ENCODE measurements at regions not wholly inside any gene's neighbourhood (a gene's known extent, or its start where the extent isn't known, plus 50 kb on each side); places are given as distances from the start of the nearest gene placed in this dataset.
"Not testable (repeated sequence)": the region's sequence is repeated elsewhere in the genome, so short reads cannot be mapped to it uniquely, and the experiment has no call there.

DNA sequence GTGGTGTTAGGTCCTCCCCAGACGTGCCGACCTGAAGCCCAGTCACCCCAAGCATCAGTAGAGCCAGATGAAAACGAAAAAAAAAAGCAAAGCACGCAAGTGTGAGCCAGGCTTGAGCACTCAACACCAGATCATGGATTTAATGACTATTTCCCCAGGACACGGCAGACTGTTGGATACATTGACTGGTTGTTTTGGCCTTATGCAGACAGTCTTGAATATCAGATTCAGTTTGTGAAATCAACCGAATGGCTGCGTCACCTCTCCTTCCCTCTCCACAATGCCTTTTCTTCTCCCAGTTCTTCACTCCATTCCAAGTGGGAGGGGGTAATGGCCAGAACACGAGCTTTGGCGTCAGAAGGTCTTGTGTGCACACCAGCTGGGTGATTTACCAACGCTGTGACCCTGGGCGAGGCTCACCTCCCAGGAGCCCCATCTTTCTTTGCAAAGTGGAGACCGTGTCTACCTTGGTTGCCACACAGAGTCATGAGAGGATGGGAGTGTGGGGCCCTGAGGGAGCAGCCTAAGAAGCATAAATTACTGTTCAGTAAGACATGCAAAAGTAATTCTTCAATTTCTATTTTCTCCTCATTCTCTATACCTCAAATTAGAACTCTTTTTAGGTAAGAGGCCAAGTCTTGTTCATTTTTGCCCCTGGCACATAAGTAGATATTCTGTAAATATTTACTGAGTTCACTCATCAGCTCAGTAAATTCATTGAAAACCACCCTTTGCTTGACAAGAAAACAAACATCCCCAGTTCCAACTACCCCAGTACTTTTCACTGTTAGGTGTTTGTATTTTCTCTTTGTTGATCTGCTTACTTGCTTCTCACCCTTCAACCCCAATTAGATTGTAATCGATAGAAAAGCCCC is 181.1 kb upstream of the COPS8 start:
- CTCF ChIA-PET, result no interaction called here

DNA sequence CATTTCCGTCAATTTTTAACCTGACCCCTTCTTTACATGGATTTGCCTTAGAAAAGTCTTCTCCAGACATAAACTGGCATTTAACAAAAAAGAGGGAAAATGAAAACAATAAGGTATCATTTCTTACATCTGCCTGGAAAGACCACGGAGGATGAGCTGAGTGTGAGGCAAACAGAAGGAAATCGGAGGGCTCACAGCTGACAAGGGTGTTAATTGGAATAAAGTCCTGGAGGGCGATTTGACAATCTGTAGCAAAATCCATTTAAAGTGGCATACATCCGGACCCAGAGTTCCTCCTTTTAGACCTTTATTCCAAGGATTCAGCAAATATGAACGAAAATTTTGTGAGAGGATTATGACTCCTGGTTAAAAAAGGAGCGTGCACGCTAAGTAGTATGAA is 179.7 kb upstream of the COPS8 start:
- CTCF ChIA-PET, result no interaction called here
- POLR2A ChIA-PET, result no interaction called here

More for the DNA sequence above, 181.1 kb upstream of the COPS8 start:
- POLR2A ChIA-PET, result no interaction called here

DNA sequence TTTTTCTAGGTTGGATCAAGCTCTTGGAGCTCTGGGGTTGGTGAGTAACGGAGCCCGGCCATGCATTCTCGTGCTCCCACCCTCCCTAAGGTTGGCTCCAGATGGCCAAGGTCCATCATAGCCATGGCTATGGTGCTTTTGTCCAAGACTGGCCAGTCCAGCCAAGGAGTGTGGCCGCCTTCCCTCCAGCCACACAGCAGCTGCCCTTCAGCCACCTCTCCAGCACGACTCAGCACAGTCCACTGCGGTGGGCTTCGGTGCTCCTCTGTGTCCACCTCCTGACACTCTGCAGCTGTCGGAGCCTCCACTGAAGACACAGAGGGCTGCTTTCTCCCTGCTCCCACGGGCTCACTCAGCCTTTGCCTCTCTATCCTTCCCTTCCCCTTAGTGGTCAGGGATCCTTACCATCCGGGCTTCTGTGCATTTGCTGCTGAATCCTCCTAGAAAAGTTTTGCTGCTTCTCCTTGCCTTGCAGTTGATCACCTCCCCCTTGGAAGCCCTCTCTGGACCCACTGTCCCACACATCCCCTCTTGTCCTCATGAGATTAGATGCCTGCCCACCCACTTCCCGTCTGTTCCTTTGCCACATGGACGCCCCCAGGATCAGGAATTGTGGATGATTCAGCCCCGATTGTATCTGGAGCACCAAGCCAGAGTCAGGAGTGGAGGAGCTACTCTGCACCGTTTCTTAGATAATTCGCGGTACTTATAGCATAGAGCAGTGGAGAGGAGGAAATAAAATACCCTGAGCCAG is 177.1 kb upstream of the COPS8 start:
- ChIA-PET POLR2A (no interaction called here), CTCF (no interaction called here)

DNA sequence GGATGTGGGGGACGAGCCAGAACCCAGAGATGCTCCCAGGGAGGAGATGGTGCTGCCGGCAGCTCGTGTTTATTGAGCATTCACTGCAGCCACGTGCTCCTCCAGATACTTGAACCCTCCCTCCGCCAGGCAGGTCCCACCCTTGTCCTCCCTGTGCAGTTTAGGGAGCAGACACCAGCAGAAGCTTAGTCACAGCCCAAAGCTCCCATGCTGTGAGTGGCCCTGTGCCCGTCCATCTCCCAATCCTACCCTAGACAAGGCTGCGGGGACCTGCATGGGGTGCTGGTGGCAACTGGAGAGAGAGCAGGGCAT is 176.5 kb upstream of the COPS8 start:
- ChIA-PET CTCF (no interaction called here), POLR2A (no interaction called here)

DNA sequence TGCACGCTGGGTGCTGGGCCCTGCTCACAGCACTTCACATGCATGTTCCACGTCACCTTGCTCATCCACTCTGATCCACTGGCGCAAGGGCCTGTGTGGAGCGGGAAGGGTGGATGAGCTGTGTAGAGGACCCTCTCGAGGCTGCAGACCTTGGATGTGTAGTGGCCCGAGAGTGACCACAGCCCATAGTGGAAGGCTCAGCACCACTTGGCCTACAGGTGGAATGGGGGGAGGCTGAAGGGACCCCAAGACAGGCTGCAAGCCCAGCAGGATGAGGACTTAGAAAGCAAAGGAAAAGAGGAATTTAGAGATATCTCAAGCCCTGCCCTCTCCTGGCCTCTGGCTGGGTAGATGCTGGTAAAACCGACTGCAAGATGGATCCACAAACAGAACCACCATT is 175.9 kb upstream of the COPS8 start:
- ChIA-PET POLR2A (no interaction called here), CTCF (no interaction called here)

DNA sequence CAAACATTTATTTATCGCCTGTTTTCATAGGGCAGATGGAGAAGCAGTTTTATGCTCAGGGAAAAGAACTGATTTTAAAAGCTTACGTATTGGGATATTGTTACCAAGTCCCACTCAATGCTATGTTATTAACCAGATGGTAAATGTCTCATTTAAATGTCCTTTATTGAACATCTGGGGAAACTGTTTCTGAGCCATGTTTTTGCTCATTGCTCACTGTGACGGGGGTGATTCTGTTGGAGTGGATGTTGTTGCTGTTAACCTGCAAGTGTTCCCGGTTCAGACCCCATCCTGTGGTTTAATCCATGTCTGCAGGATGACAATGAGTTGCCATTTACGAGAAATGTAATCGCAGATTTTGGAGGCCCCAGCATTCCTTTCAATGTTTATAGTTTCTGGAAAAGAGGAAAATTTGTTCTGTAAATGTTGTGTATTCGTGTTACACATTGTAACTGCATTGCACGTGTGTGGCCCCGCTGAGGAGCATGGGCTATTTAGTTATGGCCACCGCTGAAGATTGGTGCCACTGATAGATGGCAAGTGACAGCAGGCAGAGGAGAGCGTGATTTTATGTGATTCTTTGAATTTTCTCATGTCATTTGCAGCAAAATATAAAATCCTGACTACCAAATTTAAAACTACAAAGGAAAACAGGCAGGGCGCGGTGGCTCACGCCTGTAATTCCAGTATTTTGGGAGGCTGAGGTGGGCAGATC is 174.8 kb upstream of the COPS8 start:
- POLR2A ChIA-PET, result no interaction called here
- CTCF ChIA-PET, result no interaction called here

DNA sequence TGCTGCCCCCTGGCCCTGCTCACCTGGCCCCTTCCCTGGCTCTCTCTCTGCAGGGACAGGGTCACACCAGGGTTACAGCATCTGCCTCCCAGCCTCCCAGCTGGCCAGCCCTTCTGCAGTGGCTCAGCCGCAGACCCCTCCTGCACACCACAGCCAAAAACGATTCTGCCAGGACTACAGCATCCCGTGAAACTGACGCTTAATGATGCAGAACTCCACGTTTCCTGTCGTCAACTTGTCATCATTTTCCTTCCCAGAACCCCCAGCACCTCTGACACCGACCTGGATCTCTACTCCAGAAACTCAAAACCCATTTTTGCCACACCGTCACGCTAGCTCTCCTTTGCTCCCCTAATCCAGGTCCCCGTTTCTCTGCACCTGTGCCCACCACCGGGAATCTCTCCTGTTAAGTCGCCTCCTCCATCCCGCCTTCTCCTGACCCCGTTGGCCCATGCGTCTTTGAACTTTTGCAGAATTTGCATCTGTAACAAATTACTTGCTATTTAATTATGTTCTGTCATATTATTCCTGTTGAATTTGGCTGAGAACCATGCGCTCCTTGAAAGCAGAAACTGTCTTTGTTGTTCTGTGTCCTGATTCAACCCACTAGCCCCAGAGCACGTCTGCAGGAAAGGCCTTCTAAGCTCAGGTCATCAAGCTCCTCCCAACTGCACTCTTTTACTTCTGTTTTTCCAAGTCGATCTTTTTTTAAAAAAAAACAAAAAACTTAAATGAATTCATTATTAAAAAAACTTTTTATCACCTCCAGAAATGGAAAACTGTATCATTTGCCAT is 173.2 kb upstream of the COPS8 start:
- ChIA-PET POLR2A (no interaction called here), CTCF (no interaction called here)

DNA sequence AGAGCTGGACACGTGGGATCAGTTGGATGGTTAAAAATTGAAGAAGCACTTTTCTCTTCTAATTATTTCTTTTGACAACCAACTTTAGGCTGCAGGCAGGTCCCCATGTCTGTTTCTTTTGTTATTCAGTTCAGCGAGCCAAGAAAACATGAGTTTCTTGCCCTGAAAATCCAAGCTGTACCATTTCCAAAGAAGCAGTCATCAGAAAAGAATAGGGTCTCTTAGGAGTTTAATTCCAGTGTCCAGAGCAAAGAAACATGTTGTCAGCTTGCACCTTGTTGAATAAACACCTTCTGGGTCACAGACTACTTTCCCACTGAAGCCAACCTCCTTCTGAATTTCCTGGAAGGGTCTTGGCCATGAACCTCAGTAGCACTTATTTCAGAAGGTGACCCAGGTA is 170.5 kb upstream of the COPS8 start:
- ChIA-PET CTCF (no interaction called here), POLR2A (no interaction called here)

DNA sequence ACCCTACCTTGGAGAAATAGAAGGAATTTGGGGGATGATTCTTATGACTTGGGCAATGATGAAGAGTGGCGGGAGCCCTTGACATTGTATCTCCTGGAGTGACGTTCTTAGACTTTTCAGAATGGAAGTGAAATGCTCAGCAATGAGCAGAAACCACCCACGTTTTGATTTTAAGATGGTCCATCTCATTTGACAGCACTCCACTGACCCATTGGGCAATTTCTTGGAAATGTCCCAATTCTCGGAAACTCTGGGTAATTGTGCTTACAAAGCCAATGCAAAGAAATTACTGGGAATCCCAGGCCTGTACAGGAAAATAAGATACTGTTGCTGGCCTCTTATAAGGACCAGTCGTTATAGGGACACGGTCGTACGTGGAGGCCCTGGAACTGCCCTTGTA is 170.0 kb upstream of the COPS8 start:
- ChIA-PET POLR2A (no interaction called here), CTCF (no interaction called here)

DNA sequence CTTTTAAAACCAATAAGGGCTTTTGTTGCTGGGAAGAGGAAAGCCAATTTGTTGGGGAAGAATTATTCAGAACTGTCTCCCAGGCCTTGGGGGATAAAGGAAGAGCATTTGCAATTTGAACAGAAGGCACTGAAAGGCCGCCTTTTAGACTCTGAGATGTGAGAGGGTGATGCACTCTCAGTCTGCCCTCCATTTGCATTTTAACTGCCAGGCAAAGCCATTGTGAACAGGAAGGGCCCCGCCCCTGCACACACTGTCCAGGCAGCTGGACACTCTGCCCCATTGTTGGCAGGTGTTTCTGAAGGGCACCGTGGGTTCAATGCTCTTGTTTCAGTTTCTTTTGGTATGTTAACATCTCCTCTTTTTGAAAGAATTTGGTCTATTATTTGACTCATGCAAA is 169.5 kb upstream of the COPS8 start:
- CTCF ChIA-PET, result no interaction called here
- POLR2A ChIA-PET, result no interaction called here

DNA sequence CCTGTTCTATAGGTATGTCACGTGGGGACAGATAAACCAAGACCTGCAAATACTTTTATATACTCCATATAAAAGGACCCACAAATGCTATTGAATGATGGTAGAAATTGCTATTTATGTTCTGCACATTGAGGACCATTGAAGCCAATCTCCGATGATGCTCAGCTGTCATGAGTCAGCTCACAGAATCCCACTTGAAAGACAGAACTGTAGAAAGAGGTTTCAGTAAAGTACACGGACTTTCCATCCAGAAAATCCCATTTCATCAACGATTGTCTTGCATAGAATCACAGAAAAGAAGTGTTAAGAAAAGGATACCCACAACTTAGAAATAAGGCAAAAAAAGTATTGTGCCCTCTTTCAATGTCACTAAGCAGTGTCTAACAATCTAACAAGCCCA is 169.0 kb upstream of the COPS8 start:
- POLR2A ChIA-PET, result no interaction called here
- CTCF ChIA-PET, result no interaction called here

DNA sequence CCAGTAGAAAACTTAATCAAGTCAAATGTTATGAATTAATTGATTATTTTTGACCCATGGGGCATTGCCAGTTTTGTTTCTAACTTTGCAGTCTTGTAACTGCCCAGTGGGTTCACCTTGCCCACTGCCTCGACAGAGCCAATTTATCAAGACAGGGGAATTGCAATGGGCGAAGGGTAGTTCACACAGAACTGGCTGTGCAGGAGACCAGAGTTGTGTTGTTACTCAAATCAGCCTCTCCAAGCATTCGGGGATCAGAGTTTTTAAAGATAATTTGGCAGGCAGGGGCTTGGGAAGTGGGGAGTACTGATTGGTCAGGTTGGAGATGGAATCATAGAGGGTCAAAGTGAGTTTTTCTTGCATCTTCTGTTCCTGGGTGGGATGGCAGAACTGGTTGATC is 168.5 kb upstream of the COPS8 start:
- ChIA-PET CTCF (no interaction called here), POLR2A (no interaction called here)

DNA sequence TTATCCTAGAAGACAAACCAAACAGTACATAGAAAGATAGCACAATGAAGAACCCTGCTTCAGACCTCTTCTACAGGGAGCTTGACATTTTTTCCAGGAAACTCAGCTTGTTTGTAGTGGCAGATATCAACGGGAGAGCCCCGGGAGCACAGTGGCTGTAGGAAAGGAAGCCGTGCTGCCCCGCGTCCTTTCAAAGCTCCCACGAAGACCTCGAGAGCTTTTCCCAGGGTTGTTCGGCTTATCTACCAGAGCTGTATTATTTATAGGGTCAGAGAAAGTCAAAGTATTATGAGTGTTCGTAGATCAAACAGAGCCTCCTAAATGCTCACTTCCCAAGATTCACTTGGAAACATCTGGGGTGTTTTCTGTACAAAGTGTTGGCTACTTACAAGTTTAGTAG is 167.1 kb upstream of the COPS8 start:
- ChIA-PET CTCF (no interaction called here), POLR2A (no interaction called here)

DNA sequence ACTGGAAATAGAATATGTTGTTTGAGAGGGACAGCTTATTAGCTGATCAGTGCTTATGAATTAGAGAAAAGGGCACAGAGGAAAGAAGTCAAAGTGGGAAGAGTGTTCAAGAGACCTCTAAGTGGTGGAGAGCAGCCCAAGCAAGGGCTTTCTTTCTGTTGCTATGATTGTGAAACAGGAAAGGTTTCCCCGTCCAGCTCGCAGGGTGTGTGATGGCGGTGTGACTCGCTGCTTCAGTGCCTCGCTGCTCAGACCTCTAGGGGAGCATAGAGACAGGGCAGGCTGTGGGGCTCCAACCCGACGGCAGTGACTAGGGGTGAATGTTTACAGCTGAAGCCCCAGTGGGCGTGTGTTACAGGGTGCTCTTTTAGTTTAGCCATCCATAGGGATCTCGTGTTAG is 166.5 kb upstream of the COPS8 start:
- CTCF ChIA-PET, result no interaction called here
- POLR2A ChIA-PET, result no interaction called here

DNA sequence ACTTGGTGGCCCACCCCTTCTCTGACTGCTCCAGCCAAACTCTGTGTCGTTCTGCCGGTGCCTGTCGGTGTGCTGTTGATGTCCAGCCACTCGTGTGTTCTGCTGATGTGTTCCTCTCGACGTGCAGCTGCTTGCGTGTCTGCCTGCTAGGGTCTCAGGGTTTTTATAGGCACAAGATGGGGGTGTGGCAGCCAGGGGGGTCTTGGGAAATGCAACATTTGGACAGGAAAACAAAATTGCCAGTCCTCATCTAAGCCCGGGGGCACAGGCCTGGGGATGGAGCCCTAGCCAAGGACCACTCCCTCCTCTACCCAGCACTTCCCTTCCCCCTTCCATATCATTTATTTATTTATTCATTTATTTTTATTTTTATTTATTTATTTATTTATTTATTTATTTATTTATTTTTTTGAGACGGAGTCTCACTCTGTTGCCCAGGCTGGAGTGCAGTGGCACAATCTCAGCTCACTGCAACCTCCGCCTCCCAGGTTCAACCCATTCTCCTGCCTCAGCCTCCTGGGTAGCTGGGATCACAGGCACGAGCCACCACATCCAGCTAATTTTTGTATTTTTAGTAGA is 165.8 kb upstream of the COPS8 start:
- POLR2A ChIA-PET, CTCF ChIA-PET: not testable (repeated sequence)

DNA sequence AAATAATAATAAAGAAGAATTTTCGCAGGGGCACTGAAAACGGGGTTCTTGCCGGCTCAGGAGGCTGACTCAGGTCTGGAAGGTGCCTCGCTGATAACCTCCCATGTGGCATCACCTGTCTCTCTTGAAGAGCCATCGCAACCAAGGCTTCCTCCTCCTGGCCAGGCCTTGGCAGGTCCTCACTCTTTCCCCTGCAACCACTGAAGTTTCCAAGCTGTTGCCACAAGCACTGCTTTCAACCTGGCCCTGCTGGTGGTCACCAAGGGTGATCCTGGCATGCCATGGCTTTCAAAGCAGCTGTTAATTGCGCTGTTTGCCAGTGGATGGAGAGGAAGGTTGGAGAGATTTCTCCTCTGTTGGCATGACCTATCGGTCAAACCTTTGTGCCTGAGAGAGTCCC is 163.6 kb upstream of the COPS8 start:
- ChIA-PET CTCF (no interaction called here), POLR2A (no interaction called here)

DNA sequence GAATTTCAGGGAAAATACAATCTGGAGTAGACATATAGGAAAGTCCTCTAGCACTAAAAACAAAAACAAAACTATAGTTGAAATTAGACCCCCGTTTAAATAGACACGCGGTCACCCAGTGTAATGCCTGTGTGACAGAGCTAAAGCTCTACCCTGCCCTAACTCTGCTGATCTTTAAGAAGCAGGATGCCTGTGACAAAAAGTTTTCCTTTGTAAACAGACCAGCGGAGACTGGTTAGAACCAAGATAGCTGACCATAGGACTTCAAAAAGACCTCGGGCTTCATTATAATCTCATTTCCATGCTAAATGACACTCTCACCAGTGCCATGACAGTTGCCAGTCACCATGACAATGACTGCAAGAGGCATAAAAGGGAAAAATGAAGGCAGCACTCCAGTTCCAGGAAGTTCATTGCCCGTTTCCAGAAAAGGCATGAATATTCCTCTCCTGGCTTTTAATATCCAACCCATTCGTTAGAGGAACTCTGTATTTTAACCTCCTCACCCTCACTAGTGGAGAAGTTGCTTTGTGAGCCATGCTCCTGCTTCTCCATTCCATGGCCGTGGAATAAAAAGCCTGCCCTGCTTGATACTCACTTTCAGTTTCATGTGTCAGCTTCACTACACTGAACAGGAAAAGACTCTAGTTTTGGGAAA is 157.2 kb upstream of the COPS8 start:
- ChIA-PET POLR2A (no interaction called here), CTCF (no interaction called here)

DNA sequence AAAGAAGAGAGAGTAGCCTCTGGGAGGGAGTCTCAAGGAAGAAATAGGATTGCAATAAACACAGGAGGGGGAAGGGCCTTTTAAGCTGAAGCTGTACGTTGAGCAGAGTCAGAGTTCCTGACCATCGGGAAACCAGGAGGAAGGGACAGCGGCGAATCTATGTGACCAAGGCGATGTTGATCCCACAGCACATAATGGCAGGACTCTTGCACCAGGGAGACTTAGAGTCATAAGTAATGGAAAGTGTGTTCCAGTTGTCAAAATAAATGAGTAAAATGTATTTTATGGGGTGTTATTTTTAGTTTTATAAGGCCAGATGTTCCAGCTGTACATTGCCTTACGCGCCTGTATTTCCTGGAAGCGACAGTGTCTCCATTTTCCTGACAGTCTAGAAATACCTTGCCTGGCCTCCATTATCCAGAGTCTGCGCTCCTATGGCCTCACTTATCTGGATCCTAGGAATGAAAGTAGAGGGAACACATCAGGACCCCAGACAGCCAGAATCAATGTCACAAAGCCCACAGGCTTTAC is 152.8 kb upstream of the COPS8 start:
- POLR2A ChIA-PET, result no interaction called here

DNA sequence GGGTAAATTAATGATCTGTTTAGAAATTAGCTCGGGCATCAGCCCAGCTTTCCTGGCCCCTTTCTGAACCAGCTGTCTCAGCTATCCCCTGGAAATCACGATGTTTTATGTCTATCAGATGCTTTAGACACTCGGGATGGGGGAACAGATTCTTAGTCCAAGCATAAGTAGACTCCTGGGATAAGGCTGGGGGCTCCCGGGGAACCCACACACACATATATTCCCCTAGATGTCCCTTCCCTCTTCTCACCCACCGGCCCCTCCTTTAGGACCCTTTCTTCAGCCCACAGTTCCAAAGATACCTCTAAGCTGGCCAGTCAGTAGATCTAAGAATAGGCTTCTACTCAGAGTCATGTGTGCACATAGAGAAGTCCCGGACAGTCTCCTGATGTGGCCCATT is 151.5 kb upstream of the COPS8 start:
- CTCF ChIA-PET, result no interaction called here
- POLR2A ChIA-PET, result no interaction called here

More for the DNA sequence above, 152.8 kb upstream of the COPS8 start:
- CTCF ChIA-PET, result no interaction called here

DNA sequence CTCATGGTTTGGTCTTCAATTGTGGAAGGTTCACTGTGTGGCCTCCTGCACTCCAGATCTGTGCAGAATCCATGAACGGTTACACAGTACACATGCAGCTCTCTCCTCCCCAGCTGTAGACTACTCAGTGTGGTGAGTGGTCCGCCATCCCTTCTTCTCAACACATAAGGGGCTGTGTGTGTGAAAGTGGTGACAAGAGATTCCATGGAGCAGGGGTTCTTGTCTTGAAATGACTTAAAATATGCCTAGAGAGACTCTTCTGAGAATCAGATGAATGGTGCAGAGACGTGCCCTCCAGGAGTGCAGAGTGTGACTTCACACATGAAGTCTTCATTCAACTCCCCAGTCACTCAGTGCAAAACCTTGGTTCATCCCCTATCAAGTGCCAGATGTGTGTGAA is 151.0 kb upstream of the COPS8 start:
- ChIA-PET CTCF (no interaction called here), POLR2A (no interaction called here)
